Left ventricle myocardium inferior (tissue), 1 donor: ENCODE measurements at regions not wholly inside any gene's neighbourhood (a gene's known extent, or its start where the extent isn't known, plus 50 kb on each side); places are given as distances from the start of the nearest gene placed in this dataset.

ENCODE experiments used
- DNase-seq: peaks from one replicate; pipeline ENCODE4 v3.0.0-alpha.2; 2020
- H3K27ac ChIP-seq: fragments of 200-600 bp; replicated peaks from 2 replicates; pipeline ENCODE4 v1.8.0; 2021
- H3K27me3 ChIP-seq: fragments of 200-600 bp; 2 replicates; pipeline ENCODE4 v1.8.0; 2021; ENCODE audit warnings: low read depth
- H3K36me3 ChIP-seq: fragments of 200-600 bp; 2 replicates; pipeline ENCODE4 v1.8.0; 2021
- H3K4me1 ChIP-seq: fragments of 200-600 bp; 2 replicates; pipeline ENCODE4 v1.8.0; 2021
- H3K4me3 ChIP-seq: fragments of 200-600 bp; 2 replicates; pipeline ENCODE4 v1.8.0; 2021; ENCODE audit warnings: mild to moderate bottlenecking, moderate library complexity
- H3K9me3 ChIP-seq: fragments of 200-600 bp; replicated peaks from 2 replicates; pipeline ENCODE4 v1.8.0; 2021
- intact Hi-C: fragments of 100-400 bp; cut with micrococcal nuclease; formaldehyde crosslinking; loops from one replicate; pipeline ENCODE4 v1.11.0; 2022
- TF ChIP-seq, protein P1 (sequence below): fragments of 200-600 bp; IDR thresholded peaks from 2 replicates; pipeline ENCODE4 v1.8.0; 2021; ENCODE audit warnings: antibody characterized with exemption, mild to moderate bottlenecking, borderline replicate concordance
- donor health status: DM: no; HTN: yes; CAD: no; lungs with severe emphysema.

DNA sequence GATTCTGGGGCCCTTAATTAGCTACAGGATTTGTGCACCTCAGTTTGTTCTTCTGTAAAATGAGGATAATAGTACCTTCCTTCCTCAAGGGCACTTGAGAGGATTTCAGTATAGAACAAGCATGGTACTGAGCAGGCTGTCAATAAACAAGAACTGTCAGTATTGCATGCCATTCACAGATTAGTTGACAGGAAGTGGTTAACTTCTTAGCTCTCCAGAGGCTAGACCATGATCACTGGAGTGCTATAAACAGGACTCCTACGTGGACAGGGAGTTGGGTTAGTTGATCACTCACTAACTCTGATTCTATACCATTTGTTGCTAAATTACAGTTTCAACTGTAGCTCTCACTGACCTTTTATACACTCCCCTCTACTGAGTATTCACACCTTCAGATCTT lies 126.2 kb upstream of the DAB1 start:
- TF ChIP-seq, protein P1, sequence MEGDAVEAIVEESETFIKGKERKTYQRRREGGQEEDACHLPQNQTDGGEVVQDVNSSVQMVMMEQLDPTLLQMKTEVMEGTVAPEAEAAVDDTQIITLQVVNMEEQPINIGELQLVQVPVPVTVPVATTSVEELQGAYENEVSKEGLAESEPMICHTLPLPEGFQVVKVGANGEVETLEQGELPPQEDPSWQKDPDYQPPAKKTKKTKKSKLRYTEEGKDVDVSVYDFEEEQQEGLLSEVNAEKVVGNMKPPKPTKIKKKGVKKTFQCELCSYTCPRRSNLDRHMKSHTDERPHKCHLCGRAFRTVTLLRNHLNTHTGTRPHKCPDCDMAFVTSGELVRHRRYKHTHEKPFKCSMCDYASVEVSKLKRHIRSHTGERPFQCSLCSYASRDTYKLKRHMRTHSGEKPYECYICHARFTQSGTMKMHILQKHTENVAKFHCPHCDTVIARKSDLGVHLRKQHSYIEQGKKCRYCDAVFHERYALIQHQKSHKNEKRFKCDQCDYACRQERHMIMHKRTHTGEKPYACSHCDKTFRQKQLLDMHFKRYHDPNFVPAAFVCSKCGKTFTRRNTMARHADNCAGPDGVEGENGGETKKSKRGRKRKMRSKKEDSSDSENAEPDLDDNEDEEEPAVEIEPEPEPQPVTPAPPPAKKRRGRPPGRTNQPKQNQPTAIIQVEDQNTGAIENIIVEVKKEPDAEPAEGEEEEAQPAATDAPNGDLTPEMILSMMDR = no peak
- intact Hi-C loops = no loop called here
- H3K27ac ChIP-seq = no peak overlapping the region
- H3K9me3 ChIP-seq = no peaks in the 10 kb centered on the region
- no peak overlapping the region for H3K4me3 ChIP-seq
- H3K4me1 ChIP-seq = no peaks in the 10 kb centered on the region
- H3K27me3 ChIP-seq = no peaks in the 10 kb centered on the region
- DNase-seq = no peak
- no peaks in the 10 kb centered on the region for H3K36me3 ChIP-seq

DNA sequence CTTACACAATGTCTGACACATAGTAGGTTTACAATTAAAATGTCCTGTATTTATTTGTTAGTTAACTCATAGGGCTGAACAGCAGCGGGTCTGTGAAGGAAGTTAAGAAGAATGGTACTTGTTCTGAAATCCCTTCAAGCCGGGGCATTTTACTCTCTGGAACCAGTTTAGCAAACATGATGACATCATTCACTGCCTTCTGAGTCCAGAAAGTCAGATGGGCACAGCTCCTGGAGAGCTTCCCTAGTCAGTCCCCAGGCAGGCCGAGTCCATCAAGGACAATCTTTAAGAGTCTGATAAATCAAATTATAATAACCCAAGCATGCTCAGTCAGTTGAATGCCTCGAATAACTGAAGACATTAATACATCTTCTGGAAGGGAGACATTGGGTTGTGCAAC lies 125.4 kb upstream of the DAB1 start:
- intact Hi-C loops = no loop called here
- TF ChIP-seq, protein P1 = no peak
- Histone ChIP-seq H3K4me1 (no peaks in the 10 kb centered on the region), H3K9me3 (no peaks in the 10 kb centered on the region), H3K4me3 (no peak overlapping the region), H3K27ac (no peak overlapping the region), H3K36me3 (no peaks in the 10 kb centered on the region), H3K27me3 (no peaks in the 10 kb centered on the region)
- DNase-seq = no peak

DNA sequence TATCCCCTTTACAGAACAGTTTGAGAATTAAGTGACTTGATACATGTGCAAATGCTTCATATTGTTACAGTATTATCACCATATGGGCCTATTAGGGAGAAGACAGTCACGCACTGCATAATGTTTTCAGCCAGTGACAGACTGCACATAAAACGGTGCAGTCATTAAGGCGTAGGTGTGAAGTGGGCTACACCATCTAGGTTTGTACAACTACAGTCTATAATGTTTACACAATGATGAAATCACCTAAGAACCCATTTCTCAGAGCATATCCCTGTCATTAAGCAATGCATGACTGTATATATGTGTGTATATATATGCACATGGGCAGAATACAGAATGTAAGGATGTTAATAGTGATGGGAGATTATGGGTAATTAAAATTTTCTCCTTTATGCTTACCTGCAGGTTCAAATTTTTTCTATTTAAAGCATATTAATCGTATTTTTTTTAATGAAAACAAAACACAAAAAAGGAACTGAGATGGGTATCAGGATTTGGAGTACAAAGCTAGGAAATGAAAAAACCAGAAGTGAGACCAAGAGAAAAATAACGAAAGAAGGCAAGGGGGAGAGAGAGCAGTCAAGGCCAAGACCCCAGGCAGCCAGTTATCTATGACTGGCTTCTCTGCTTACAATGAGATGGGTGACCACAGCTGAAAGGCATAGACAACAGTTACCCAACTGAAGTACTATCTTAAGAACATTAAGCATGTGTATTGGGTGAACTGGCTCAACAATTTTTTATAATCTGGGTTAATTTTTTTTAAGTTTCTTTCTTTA lies 122.9 kb upstream of the DAB1 start:
- Histone ChIP-seq H3K4me3 (no peak overlapping the region), H3K27ac (no peak overlapping the region), H3K9me3 (no peaks in the 10 kb centered on the region), H3K4me1 (no peaks in the 10 kb centered on the region), H3K36me3 (no peaks in the 10 kb centered on the region), H3K27me3 (no peaks in the 10 kb centered on the region)
- intact Hi-C loops = no loop called here
- DNase-seq = no peak
- TF ChIP-seq, protein P1 = no peak

DNA sequence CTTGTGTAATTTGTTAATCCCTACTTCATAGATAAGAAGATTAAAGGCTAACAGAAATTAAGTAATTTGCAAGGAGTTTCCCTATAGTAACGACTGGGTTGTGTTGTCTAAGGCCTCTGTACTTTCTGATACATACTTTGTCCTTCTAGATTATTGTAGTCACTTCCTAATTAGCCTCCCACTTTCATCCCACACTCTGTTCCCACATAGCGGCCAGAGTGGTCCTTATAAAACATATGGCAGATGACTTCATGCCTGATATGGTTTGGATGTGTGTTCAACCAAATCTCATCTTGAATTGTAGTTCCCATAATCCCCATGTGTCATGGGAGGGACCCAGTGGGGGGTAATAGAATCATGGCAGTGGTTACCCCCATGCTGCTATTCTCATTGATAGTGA lies 120.5 kb upstream of the DAB1 start:
- TF ChIP-seq, protein P1 = no peak

DNA sequence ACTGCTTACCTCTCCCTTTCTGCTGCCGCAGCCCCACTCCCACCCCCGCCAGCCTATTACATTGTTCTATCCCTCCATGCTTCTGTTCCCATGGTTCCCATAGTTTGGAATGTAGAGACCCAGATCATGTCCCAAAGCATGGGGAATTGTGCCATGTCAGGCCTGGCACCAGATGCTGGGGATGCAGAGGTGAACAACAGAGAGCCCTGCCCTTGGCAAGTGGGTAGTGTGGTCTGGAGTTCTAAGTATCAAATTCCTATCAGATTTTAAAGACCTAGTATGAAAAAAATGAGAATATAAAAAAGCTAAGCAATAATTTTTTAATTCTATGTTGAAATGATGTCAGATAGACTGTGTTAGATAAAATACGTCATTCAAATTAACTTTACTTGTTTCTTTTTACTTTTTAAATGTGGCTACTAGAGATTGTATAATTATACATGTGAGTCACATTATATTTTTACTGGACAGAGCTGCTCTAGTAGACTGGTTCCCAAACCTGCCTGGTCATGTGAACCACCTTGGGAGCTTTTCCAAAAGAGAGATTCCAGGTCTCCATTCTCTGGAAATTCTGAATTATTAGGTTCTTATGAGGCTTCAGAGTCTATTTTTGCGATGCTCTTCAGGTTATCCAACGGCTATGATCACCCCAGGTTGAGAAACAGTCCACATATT lies 113.0 kb upstream of the DAB1 start:
- no peaks in the 10 kb centered on the region for H3K27me3 ChIP-seq
- no peaks in the 10 kb centered on the region for H3K4me1 ChIP-seq
- TF ChIP-seq, protein P1 = no peak
- no peak overlapping the region for H3K4me3 ChIP-seq
- H3K9me3 ChIP-seq = no peaks in the 10 kb centered on the region
- intact Hi-C loops = no loop called here
- no peaks in the 10 kb centered on the region for H3K36me3 ChIP-seq
- H3K27ac ChIP-seq = no peak overlapping the region
- no peak for DNase-seq

More for the DNA sequence above, 120.5 kb upstream of the DAB1 start:
- H3K9me3 ChIP-seq = no peaks in the 10 kb centered on the region
- H3K4me3 ChIP-seq = no peak overlapping the region
- no peaks in the 10 kb centered on the region for H3K27me3 ChIP-seq
- H3K27ac ChIP-seq = no peak overlapping the region
- no peak for DNase-seq
- no peaks in the 10 kb centered on the region for H3K4me1 ChIP-seq
- no peaks in the 10 kb centered on the region for H3K36me3 ChIP-seq
- intact Hi-C loops = no loop called here
